ENCODE measurements at regions not wholly inside any gene's neighbourhood (a gene's known extent, or its start where the extent isn't known, plus 50 kb on each side); places are given as distances from the start of the nearest gene placed in this dataset.
A peak's percentile ranks its signal among the peaks of the same experiment; 100 is the strongest.

GRCh38 chr9:134214386-134214765 lies 50.0 kb upstream of the RNU6ATAC start:
- DNase-seq, result no peak

GRCh38 chr9:134214766-134215419 lies 50.5 kb upstream of the RNU6ATAC start:
- no peak for DNase-seq

DNA sequence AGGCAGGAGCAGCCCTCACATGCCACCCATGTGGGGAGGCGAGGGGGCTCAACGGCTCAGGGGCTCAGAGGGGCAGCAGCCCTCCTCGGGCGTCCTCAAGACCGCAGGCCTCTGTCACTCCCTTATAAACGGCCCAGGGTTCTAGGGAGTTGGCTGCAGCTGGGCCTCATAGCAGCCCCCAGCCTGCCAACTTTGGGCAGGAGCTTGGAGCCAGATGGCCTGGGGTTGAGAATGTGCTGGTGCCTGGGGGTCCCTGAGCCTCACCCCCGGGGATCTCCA lies 51.0 kb upstream of the RNU6ATAC start:
- peak in 1 of 2 donors; percentile 63 for DNase-seq

- DNase-seq, result peak in 1 of 2 donors; percentile 63
Observed at GRCh38 chr9:134215699-134216448, 51.5 kb upstream of the RNU6ATAC start.

GRCh38 chr9:134216449-134216951 lies 52.1 kb upstream of the RNU6ATAC start:
- no peak for DNase-seq

GRCh38 chr9:134216961-134217360 lies 52.6 kb upstream of the RNU6ATAC start:
- DNase-seq, result no peak

DNA sequence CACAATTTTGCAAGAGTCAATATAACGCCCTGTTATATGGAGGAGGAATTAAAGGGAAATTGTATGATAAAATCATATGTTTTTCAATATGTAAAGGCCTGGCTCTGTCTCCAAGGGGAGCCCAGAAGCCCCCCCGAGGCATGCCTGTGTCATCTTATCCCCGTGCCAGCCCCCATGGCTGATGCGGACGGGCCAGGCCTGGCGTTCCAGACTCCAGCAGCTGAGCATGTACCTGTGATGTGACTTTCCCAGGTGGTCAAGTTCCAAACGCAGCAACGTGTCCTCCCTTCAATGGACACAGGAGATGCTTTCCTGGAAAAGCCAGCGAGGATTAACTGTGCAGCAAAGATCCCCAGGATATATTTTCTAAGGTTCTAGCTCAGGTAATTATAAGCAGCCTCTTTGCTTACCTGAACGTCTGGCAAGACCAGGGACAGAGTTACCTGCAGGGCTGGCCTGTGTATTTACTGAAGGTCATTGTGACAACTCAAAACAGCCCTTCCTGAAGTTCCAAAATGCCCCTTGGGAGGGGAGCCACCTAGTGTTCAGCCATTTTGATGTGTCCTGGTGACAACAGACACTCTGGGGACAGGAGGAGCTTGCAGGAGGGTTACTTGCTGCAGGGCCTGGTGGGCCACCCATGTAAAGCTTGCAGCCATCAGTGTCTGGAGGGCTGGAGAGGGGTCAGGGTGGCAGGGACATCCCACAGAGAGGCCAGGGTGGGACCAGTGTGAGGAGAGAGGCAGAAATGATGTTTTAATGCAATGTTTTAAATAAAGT lies 53.3 kb upstream of the RNU6ATAC start:
- DNase-seq, result no peak

GRCh38 chr9:134218230-134218629 lies 53.9 kb upstream of the RNU6ATAC start:
- DNase-seq, result no peak

- no peak for DNase-seq
Observed at GRCh38 chr9:134219646-134220060, 55.3 kb upstream of the RNU6ATAC start.

DNA sequence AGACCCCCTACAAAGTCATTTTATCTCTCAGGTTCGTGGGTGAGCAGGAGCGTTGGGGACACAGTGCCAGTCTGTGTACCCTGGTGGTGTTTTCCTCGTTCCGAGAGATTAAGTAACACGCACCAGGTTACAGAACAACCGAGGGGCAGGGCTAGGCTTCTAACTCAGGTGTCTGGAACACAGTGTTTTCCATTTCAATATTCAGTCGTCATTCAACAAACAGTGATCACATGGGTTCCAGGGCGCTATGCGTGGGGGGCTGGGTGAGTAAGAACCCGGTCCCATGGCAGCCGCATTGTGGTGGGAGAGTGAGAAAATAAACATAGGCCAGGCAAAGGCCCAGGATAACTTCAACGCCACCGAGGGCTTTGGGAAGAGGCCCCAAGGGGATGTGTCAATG lies 55.9 kb upstream of the RNU6ATAC start:
- no peak for DNase-seq

DNA sequence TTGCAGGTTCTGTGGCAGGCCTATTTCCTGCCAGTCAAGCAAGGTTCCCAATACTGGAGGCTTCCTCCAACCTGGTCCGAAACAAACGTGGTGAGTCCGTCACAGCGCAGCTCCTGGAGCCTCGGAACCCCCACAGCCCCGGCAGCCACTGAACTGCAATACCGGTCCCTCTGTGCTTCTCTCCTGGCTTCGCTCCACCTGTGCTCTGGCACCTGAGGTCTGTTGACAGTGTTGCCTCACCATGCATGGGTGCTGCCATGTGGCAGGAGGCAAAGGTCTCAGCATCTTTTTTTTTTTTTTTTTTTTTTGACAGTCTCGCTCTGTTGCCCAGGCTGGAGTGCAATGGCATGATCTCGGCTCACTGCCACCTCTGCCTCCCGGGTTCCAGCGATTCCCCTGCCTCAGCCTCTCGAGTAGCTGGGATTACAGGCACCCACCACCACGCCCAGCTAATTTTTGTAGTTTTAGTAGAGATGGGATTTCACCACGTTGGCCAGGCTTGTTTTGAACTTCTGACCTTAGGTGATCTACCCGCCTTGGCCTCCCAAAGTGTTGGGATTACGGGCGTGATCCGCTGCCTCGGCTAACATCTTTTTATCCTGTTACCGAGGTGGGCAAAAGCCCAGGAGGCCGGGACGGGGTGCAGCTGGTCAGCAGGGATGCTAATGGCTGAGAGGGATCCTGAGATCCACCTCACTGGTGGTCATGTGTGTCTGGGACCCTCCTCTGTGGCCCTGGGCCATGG lies 57.1 kb upstream of the RNU6ATAC start:
- no peak for DNase-seq

DNA sequence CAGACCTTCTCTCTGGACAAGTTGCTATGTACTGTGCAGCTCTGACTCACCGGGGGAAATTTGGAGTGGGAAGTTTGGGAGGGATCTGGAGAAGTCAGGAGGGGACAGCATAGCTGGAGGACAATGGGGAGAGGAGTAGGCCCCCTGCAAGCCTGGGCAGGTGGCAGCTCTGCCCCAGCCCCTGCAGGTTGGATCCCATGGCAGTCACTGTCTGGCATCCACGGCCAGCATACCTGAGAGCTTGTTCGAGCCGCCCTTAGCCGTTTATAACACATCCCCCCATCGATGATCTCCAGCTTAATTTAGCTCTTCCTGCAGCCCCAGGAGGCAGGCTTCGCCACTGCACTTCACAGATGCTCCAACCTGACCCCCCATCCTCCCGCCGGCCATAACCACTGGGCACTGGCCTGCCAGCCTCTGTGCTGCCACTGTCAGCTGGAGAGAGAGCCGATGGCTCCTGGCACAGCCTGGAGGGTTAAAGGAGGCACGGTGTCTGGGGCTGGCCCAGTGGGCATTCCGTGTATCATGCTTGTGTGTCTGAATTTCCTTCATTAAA lies 57.7 kb upstream of the RNU6ATAC start:
- DNase-seq, result no peak

GRCh38 chr9:134223091-134223490 lies 58.7 kb upstream of the RNU6ATAC start:
- DNase-seq, result no peak

DNA sequence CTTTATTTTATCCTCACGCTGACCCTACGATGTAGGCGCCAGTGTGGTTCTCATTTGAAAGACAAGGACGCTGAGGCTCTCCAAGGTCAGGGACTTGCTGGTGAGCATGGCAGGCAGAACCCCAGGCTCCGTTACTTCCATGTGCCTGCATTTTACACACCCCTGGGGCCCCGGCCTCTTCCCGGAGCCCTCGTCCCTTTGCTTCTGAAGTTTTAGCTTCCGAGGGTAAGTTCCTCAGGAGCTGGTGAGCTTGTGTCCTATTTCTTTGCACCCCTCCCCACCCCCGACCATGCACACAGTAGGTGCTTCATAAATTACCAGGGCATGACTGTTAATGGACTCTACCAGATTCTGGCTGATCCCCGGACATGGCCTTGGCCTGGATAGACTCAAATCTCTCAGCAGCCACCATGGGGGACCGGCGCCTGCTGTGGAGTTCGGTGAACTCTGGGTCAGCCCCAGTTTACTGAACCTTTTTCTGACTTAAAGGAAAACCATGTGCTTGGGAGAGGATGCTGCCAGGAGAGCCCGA lies 59.3 kb upstream of the RNU6ATAC start:
- no peak for DNase-seq

GRCh38 chr9:134224127-134224526 lies 59.8 kb upstream of the RNU6ATAC start:
- no peak for DNase-seq

- DNase-seq, result no peak
Observed at GRCh38 chr9:134224567-134225093, 60.3 kb upstream of the RNU6ATAC start.

DNA sequence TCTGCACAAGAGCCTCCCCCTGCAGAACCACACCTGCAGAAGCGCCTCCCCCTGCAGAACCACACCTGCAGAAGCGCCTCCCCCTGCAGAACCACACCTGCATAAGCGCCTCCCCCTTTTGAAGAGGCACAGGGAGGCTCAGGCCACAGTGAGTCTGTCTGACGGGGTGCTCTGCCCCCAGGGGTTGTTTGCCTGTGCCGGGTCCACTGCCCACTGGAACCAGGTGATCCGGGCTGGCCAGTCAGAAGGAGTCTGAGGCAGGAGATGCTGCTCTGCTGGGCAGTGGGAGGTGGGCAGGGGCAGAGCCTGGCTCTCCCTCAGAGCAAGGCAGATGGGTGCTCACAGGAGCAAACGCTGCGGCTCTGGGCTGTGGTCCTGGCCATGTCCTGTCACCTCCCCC lies 60.8 kb upstream of the RNU6ATAC start:
- no peak for DNase-seq

GRCh38 chr9:134225816-134226215 lies 61.5 kb upstream of the RNU6ATAC start:
- no peak for DNase-seq

DNA sequence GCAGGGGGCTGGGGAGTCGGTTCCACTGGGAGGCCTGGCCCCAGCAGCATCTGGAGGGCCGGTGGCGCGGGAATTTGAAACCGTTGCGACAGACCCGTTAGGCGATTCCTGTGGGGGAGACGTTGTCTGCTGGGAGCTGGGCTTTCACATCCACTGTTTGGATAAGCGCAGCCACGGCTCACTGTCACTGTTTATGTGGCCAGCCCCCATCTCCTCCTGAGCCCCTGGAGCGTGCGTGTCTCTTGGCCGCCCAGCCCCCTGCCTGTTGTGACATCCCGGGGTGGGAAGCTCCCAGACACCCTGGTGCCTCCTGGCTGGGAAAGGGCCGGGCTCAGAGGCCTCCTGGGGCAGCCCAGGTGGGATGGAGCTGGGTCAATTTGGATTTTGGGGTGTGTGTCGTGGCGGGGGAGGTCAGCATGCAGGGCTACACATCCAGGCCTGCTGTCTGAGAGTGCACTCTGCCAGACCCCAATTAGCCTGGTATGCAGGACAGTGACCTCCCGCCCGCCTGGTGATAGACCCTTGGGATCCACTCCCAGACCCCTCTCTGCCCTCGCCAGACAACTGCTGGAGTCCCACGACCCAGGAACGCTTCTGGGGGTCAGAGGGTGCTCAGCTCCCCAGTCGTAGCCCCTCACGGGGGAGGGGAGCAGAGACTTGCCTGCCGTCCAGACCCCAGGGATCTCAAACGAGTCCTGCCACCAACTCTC lies 62.0 kb upstream of the RNU6ATAC start:
- DNase-seq, result no peak

DNA sequence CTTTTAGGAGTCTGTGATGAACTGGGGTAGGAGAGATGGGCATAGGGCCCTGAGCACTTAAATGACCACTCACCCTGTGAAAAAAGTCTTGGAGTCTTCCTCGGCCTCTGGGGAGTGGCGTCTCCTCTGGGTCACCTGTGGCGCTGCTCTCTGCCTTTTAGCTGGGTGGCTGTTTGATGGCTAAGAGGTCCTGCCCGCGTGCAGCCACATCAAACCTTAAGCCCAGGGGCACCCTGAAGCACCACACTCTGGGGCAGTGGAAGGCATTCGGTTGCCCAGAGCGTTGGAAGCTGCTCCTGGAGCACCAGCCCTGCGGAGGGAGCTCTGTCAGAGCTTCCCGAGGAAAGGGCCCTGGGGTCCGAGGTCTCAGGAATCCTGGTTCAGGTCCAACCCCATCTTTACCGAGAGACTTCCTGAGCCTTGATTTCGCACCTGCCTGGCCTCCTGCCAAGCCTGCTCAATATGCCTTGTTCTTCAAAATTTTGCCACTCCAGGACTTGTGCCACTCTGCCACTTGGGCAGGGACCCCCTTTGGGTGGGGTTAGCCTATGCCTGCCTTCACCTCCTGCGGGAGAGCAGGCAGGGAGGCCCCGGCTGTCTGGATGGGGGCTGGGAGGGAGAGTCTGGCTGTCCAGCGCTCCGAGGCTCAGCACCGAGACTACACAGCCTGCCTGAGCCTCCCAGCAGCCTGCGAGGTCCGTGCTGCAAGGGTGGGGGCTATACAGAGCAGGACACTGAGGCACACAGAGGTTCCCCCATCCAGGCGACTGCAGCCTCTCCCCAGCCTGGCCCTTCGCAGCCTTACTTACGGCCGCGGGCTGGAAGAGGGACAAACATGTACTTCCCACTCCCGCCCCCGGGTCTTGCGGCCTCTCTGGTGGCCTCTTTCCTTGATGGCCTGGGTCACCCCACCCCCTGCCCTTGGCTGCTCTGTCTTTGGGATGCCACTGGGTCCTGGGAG lies 63.4 kb upstream of the RNU6ATAC start:
- no peak for DNase-seq
